ENCODE measurements at regions not wholly inside any gene's neighbourhood (a gene's known extent, or its start where the extent isn't known, plus 50 kb on each side); places are given as distances from the start of the nearest gene placed in this dataset.

DNA sequence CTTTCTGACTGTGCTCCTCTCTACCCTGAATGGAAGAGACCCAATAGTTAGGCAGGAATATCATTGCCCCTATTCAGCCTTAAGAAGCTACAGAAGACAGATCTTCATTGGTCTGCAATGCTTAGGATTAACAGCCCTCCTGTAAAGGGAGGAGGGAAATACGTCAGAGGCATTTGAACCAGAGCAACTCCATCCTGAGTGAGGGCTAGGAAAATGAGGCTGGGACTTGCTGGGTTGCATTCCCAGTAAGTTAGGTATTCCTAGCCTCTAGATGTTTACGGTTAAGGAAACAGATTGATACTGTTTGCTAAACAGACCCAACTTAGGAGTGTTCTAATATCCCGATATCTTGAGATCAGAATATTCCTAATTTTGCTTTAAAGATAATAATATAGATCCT lies 63.5 kb downstream of the PCDH18 start:
- RAD21 ChIA-PET (ENCODE audit: low non-redundant PET in 1 of 2, low total read pairs in 2 of 2, uncharacterized antibody in 2 of 2, unreplicated experiment in 2 of 2) = no interaction called here
- CTCF ChIA-PET = no interaction called here

DNA sequence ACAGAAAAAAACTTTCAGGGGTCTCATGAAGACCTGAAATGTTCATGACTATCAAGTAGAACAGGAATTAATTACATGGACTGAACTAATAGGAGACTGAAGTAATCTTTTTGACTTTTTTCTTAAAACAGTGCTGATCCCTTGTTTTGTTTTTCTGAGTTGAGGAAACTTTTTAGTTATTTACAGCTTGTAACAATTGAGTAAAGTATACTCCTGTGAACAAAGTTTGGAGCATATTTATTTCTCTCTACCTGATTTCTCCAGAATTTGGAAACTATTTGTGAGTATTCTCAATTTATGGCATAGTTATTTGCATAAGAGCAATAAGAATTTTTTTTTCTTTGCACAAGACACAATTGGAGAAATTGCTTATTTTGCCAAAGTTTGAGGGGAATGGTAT lies 64.8 kb downstream of the PCDH18 start:
- H4K20me1 ChIP-seq (ENCODE audit: insufficient read depth) = no peaks in the 10 kb centered on the region
- ATAC-seq = no peak
- intact Hi-C loops (cut with micrococcal nuclease) = no loop called here
- ChIA-PET RAD21 (ENCODE audit: low non-redundant PET in 1 of 2, low total read pairs in 2 of 2, uncharacterized antibody in 2 of 2, unreplicated experiment in 2 of 2) (no interaction called here), POLR2A (no interaction called here), CTCF (no interaction called here)
- no peak overlapping the region for H3K27ac ChIP-seq (ENCODE audit: low read depth, low read length)
- no TSS peak for BruUV-seq (replicated peaks)
- H3K9ac ChIP-seq (ENCODE audit: low read length) = no peak overlapping the region
- H3K4me2 ChIP-seq (ENCODE audit: low read length) = no peak overlapping the region
- no peaks in the 10 kb centered on the region for H3K9me3 ChIP-seq (ENCODE audit: control insufficient read depth in 1 of 2, insufficient read depth in 1 of 2, low read depth in 1 of 2, low read length in 2 of 2)
- TF ChIP-seq SIN3A (IDR thresholded peaks at IDR 0.05; ENCODE audit: low read depth) (no peak), SRF (IDR thresholded peaks at IDR 0.05; ENCODE audit: low read depth) (no peak), POLR2AphosphoS5 (IDR thresholded peaks at IDR 0.05; ENCODE audit: low read depth, low read length) (no peak), JUND (IDR thresholded peaks at IDR 0.05) (no peak), EGR1 (IDR thresholded peaks at IDR 0.05; ENCODE audit: low read depth) (no peak)
- TF ChIP-seq, protein P1, sequence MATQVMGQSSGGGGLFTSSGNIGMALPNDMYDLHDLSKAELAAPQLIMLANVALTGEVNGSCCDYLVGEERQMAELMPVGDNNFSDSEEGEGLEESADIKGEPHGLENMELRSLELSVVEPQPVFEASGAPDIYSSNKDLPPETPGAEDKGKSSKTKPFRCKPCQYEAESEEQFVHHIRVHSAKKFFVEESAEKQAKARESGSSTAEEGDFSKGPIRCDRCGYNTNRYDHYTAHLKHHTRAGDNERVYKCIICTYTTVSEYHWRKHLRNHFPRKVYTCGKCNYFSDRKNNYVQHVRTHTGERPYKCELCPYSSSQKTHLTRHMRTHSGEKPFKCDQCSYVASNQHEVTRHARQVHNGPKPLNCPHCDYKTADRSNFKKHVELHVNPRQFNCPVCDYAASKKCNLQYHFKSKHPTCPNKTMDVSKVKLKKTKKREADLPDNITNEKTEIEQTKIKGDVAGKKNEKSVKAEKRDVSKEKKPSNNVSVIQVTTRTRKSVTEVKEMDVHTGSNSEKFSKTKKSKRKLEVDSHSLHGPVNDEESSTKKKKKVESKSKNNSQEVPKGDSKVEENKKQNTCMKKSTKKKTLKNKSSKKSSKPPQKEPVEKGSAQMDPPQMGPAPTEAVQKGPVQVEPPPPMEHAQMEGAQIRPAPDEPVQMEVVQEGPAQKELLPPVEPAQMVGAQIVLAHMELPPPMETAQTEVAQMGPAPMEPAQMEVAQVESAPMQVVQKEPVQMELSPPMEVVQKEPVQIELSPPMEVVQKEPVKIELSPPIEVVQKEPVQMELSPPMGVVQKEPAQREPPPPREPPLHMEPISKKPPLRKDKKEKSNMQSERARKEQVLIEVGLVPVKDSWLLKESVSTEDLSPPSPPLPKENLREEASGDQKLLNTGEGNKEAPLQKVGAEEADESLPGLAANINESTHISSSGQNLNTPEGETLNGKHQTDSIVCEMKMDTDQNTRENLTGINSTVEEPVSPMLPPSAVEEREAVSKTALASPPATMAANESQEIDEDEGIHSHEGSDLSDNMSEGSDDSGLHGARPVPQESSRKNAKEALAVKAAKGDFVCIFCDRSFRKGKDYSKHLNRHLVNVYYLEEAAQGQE (IDR thresholded peaks at IDR 0.05; ENCODE audit: low read depth) = no peak
- no peaks in the 10 kb centered on the region for H3K9me2 ChIP-seq (ENCODE audit: insufficient read depth)
- peaks cover 0 to 4% of the 10 kb centered on the region in 2 experiments; a peak in 1 of 4 replicates for H3K4me1 ChIP-seq (ENCODE audit: control insufficient read depth in 1 of 2, insufficient read depth in 2 of 2, low read length in 2 of 2)
- no peaks in the 10 kb centered on the region for H3K36me3 ChIP-seq (ENCODE audit: control insufficient read depth in 1 of 2, insufficient read depth in 2 of 2, low read length in 2 of 2)
- no peak overlapping the region for H3K4me3 ChIP-seq (replicated peaks in 1 of 2; ENCODE audit: low read depth in 1 of 2, low read length in 2 of 2)
- H2AFZ ChIP-seq (ENCODE audit: low read depth, low read length, poor library complexity, severe bottlenecking) = no peak overlapping the region
- H3K79me2 ChIP-seq (ENCODE audit: insufficient read depth, low read length) = no peaks in the 10 kb centered on the region
- no peak for DNase-seq (ENCODE audit: low read depth, low spot score)
- no peaks in the 10 kb centered on the region for H3K27me3 ChIP-seq (ENCODE audit: insufficient read depth, low read length)

More for the DNA sequence above, 63.5 kb downstream of the PCDH18 start:
- H3K4me2 ChIP-seq (ENCODE audit: low read length) = no peak overlapping the region
- intact Hi-C loops (cut with micrococcal nuclease) = no loop called here
- no peaks in the 10 kb centered on the region for H3K36me3 ChIP-seq (ENCODE audit: control insufficient read depth in 1 of 2, insufficient read depth in 2 of 2, low read length in 2 of 2)
- no peak overlapping the region for H3K27ac ChIP-seq (ENCODE audit: low read depth, low read length)
- no peaks in the 10 kb centered on the region for H3K27me3 ChIP-seq (ENCODE audit: insufficient read depth, low read length)
- H4K20me1 ChIP-seq (ENCODE audit: insufficient read depth) = no peaks in the 10 kb centered on the region
- no peak overlapping the region for H2AFZ ChIP-seq (ENCODE audit: low read depth, low read length, poor library complexity, severe bottlenecking)
- peaks cover 0 to 4% of the 10 kb centered on the region in 2 experiments; a peak in 1 of 4 replicates for H3K4me1 ChIP-seq (ENCODE audit: control insufficient read depth in 1 of 2, insufficient read depth in 2 of 2, low read length in 2 of 2)
- H3K9ac ChIP-seq (ENCODE audit: low read length) = no peak overlapping the region
- no peaks in the 10 kb centered on the region for H3K9me3 ChIP-seq (ENCODE audit: control insufficient read depth in 1 of 2, insufficient read depth in 1 of 2, low read depth in 1 of 2, low read length in 2 of 2)
- POLR2A ChIA-PET = no interaction called here
- no peaks in the 10 kb centered on the region for H3K79me2 ChIP-seq (ENCODE audit: insufficient read depth, low read length)
- TF ChIP-seq YY1 (IDR thresholded peaks at IDR 0.05; ENCODE audit: extremely low read depth, insufficient replicate concordance, low read depth, low read length) = no peak
- TF ChIP-seq JUND (IDR thresholded peaks at IDR 0.05) = no peak
- ATAC-seq (no peak), DNase-seq (ENCODE audit: low read depth, low spot score) (no peak)
- H3K4me3 ChIP-seq (replicated peaks in 1 of 2; ENCODE audit: low read depth in 1 of 2, low read length in 2 of 2) = no peak overlapping the region
- no peaks in the 10 kb centered on the region for H3K9me2 ChIP-seq (ENCODE audit: insufficient read depth)
- BruUV-seq (replicated peaks) = no TSS peak

All from HCT116 (cell line).